ENCODE measurements at regions not wholly inside any gene's neighbourhood (a gene's known extent, or its start where the extent isn't known, plus 50 kb on each side); places are given as distances from the start of the nearest gene placed in this dataset.

- TF ChIP-seq CTCF (IDR thresholded peaks at IDR 0.05; ENCODE audit: borderline replicate concordance) = no peak
- intact Hi-C loops (cut with micrococcal nuclease) = no loop called here
- no peaks in the 10 kb centered on the region for H3K36me3 ChIP-seq
- H3K9me3 ChIP-seq (replicated peaks) = peaks cover 2% of the 10 kb centered on the region
- no peak overlapping the region for H3K4me3 ChIP-seq
- H3K27me3 ChIP-seq (ENCODE audit: low read depth) = peaks cover 6% of the 10 kb centered on the region
- DNase-seq = no peak
- no peak overlapping the region for H3K27ac ChIP-seq (replicated peaks)
- peaks cover 8% of the 10 kb centered on the region for H3K4me1 ChIP-seq
These were observed 113.8 kb upstream of the AFDN start for GRCh38 chr6:167712731-167713475.

- Histone ChIP-seq H3K27ac (replicated peaks) (no peak overlapping the region), H3K4me3 (no peak overlapping the region), H3K36me3 (no peaks in the 10 kb centered on the region), H3K9me3 (replicated peaks) (peaks cover 4% of the 10 kb centered on the region), H3K4me1 (peaks cover 2% of the 10 kb centered on the region), H3K27me3 (ENCODE audit: low read depth) (peaks cover 6% of the 10 kb centered on the region)
- TF ChIP-seq CTCF (IDR thresholded peaks at IDR 0.05; ENCODE audit: borderline replicate concordance) = no peak
- DNase-seq = no peak
- intact Hi-C loops (cut with micrococcal nuclease) = no loop called here
These were observed 112.6 kb upstream of the AFDN start for GRCh38 chr6:167714152-167714551.

GRCh38 chr6:167717455-167717854 is 109.3 kb upstream of the AFDN start:
- TF ChIP-seq CTCF (IDR thresholded peaks at IDR 0.05; ENCODE audit: borderline replicate concordance) = no peak
- Histone ChIP-seq H3K4me1 (no peaks in the 10 kb centered on the region), H3K4me3 (no peak overlapping the region), H3K36me3 (no peaks in the 10 kb centered on the region), H3K27ac (replicated peaks) (no peak overlapping the region), H3K9me3 (replicated peaks) (peaks cover 4% of the 10 kb centered on the region), H3K27me3 (ENCODE audit: low read depth) (peaks cover 12% of the 10 kb centered on the region)
- no peak for DNase-seq
- intact Hi-C loops (cut with micrococcal nuclease) = no loop called here

GRCh38 chr6:167717867-167718266 is 108.8 kb upstream of the AFDN start:
- intact Hi-C loops (cut with micrococcal nuclease) = no loop called here
- Histone ChIP-seq H3K9me3 (replicated peaks) (peaks cover 4% of the 10 kb centered on the region), H3K27ac (replicated peaks) (no peak overlapping the region), H3K27me3 (ENCODE audit: low read depth) (peaks cover 12% of the 10 kb centered on the region), H3K36me3 (no peaks in the 10 kb centered on the region), H3K4me3 (no peak overlapping the region), H3K4me1 (no peaks in the 10 kb centered on the region)
- no peak for TF ChIP-seq CTCF (IDR thresholded peaks at IDR 0.05; ENCODE audit: borderline replicate concordance)
- no peak for DNase-seq

GRCh38 chr6:167719920-167720319 is 106.8 kb upstream of the AFDN start:
- no peak for DNase-seq
- Histone ChIP-seq H3K4me3 (no peak overlapping the region), H3K4me1 (no peaks in the 10 kb centered on the region), H3K9me3 (replicated peaks) (peaks cover 15% of the 10 kb centered on the region), H3K27me3 (ENCODE audit: low read depth) (peaks cover 7% of the 10 kb centered on the region), H3K36me3 (no peaks in the 10 kb centered on the region), H3K27ac (replicated peaks) (no peak overlapping the region)
- intact Hi-C loops (cut with micrococcal nuclease) = no loop called here
- no peak for TF ChIP-seq CTCF (IDR thresholded peaks at IDR 0.05; ENCODE audit: borderline replicate concordance)

Data from left ventricle myocardium inferior (tissue), 1 donor.